Kidney (tissue), 13 donors: ENCODE measurements at regions not wholly inside any gene's neighbourhood (a gene's known extent, or its start where the extent isn't known, plus 50 kb on each side); places are given as distances from the start of the nearest gene placed in this dataset.

Experiments
- DNase-seq, 5 donors: peaks; one replicate each; pipeline ENCODE4 v3.0.0-alpha.2; 2013 to 2020
- FAIRE-seq: peaks from 2 replicates; lab custom pipeline; 2012; peaks lifted over from hg19 to GRCh38; lab: Jason Lieb, UNC
- H3K27ac ChIP-seq, 2 donors: one replicate each; pipeline ENCODE4 v1.7.0; 2013; ENCODE audit warnings: low read depth in 2 of 2, low read length in 2 of 2, inconsistent platforms in 1 of 2
- H3K27me3 ChIP-seq: one replicate; pipeline ENCODE4 v1.7.1; 2013; ENCODE audit warnings: low read length, inconsistent platforms; ENCODE audit not compliant: control insufficient read depth, insufficient read depth
- H3K36me3 ChIP-seq, 3 donors: one replicate each; pipeline versions ENCODE4 v1.7.0 to v1.7.1; 2013; ENCODE audit warnings: low read length in 3 of 3, control low read depth in 1 of 3, inconsistent platforms in 1 of 3; ENCODE audit not compliant: insufficient read depth in 3 of 3, control insufficient read depth in 2 of 3
- H3K4me1 ChIP-seq, 3 donors: one replicate each; pipeline versions ENCODE4 v1.7.0 to v1.7.1; 2013; ENCODE audit warnings: low read length in 3 of 3, inconsistent platforms in 1 of 3, low read depth in 1 of 3; ENCODE audit not compliant: control insufficient read depth in 2 of 3, insufficient read depth in 2 of 3
- H3K4me3 ChIP-seq, 3 donors: one replicate each; pipeline versions ENCODE4 v1.7.0 to v1.8.1; 2013; ENCODE audit warnings: low read length in 3 of 3, control low read depth in 1 of 3, inconsistent platforms in 1 of 3
- H3K9ac ChIP-seq, 3 donors: one replicate each; pipeline versions ENCODE4 v1.7.0 to v1.7.1; 2013; ENCODE audit warnings: low read length in 3 of 3, control low read depth in 1 of 3, inconsistent platforms in 1 of 3
- H3K9me3 ChIP-seq, 3 donors: one replicate each; pipeline versions ENCODE4 v1.7.0 to v1.7.1; 2013; ENCODE audit warnings: low read length in 3 of 3, control low read depth in 1 of 3, inconsistent platforms in 1 of 3; ENCODE audit not compliant: control insufficient read depth in 2 of 3, insufficient read depth in 1 of 3
- CTCF ChIP-seq: IDR thresholded peaks from 3 replicates; pipeline ENCODE4 v1.5.1; 2012; ENCODE audit warnings: mild to moderate bottlenecking, moderate library complexity, borderline replicate concordance; ENCODE audit not compliant: insufficient read depth; ENCODE audit errors: extremely low read depth
- intact Hi-C: fragments of 100-400 bp; cut with DNase I; formaldehyde crosslinking; loops from one replicate; pipeline ENCODE4 v1.11.1; 2022
- donor health status: control.
- donor health status: control.
- donor health status: control.
- donor health status: control.
- donor health status: control.
- donor health status: DM: yes; HTN: yes; CAD: no.
- donor health status: Normal renal cell carcinoma (clear cell type).

- Histone ChIP-seq H3K9me3 (peaks cover 0 to 2% (median 0%) of the 10 kb centered on the region in 3 donors), H3K4me1 (no peaks in the 10 kb centered on the region), H3K36me3 (no peaks in the 10 kb centered on the region), H3K9ac (no peak overlapping the region), H3K27me3 (peaks cover 2% of the 10 kb centered on the region), H3K27ac (no peak overlapping the region), H3K4me3 (no peak overlapping the region)
- FAIRE-seq (no peak), DNase-seq (no peak)
- intact Hi-C loops, result no loop called here
- no peak for TF ChIP-seq CTCF
Observed at GRCh38 chr5:2263763-2264162, 381.0 kb upstream of the IRX4 start.

- intact Hi-C loops, result no loop called here
- FAIRE-seq, result no peak
- no peaks in the 10 kb centered on the region for H3K36me3 ChIP-seq
Observed at GRCh38 chr5:2262620-2263019, 379.9 kb upstream of the IRX4 start.

GRCh38 chr5:2261004-2261703 is 378.4 kb upstream of the IRX4 start:
- H3K9me3 ChIP-seq, result peaks cover 0 to 2% (median 0%) of the 10 kb centered on the region in 3 donors
- no peak for TF ChIP-seq CTCF
- no peak overlapping the region for H3K27ac ChIP-seq
- no peaks in the 10 kb centered on the region for H3K4me1 ChIP-seq
- peaks cover 2% of the 10 kb centered on the region for H3K27me3 ChIP-seq
- no peak overlapping the region for H3K4me3 ChIP-seq
- FAIRE-seq (no peak), DNase-seq (no peak)
- no peak overlapping the region for H3K9ac ChIP-seq
- intact Hi-C loops, result no loop called here
- H3K36me3 ChIP-seq, result no peaks in the 10 kb centered on the region

More at GRCh38 chr5:2262620-2263019, 379.9 kb upstream of the IRX4 start:
- DNase-seq, result no peak
- H3K9ac ChIP-seq, result no peak overlapping the region
- H3K4me1 ChIP-seq, result no peaks in the 10 kb centered on the region
- H3K27ac ChIP-seq, result no peak overlapping the region
- no peak for TF ChIP-seq CTCF
- H3K27me3 ChIP-seq, result peaks cover 2% of the 10 kb centered on the region
- H3K4me3 ChIP-seq, result no peak overlapping the region
- peaks cover 0 to 2% (median 0%) of the 10 kb centered on the region in 3 donors for H3K9me3 ChIP-seq
